IMR-90 (cell line): ENCODE measurements at regions not wholly inside any gene's neighbourhood (a gene's known extent, or its start where the extent isn't known, plus 50 kb on each side); places are given as distances from the start of the nearest gene placed in this dataset.
"Not testable (repeated sequence)": the region's sequence is repeated elsewhere in the genome, so short reads cannot be mapped to it uniquely, and the experiment has no call there.

Source experiments
- BHLHE40 ChIP-seq: fragments of 150-350 bp; IDR thresholded peaks from 2 replicates; pipeline ENCODE4 v1.6.1; 2016; ENCODE audit warnings: mild to moderate bottlenecking, low read depth, low read length
- CEBPB ChIP-seq: IDR thresholded peaks from 2 replicates; pipeline ENCODE4 v1.6.1; 2012; ENCODE audit warnings: low read depth, low read length, improper control_type of control experiment
- CHD1 ChIP-seq: IDR thresholded peaks from 2 replicates; pipeline ENCODE4 v1.6.1; 2012; ENCODE audit warnings: low read depth, low read length, improper control_type of control experiment
- MAFK ChIP-seq: IDR thresholded peaks from 2 replicates; pipeline ENCODE4 v1.6.1; 2012; ENCODE audit warnings: low read depth, low read length, improper control_type of control experiment
- MAZ ChIP-seq: IDR thresholded peaks from 2 replicates; pipeline ENCODE4 v1.6.1; 2012; ENCODE audit warnings: low read depth, mild to moderate bottlenecking, low read length, improper control_type of control experiment, moderate library complexity, borderline replicate concordance
- POLR2A ChIP-seq: IDR thresholded peaks from 2 replicates; pipeline ENCODE4 v1.6.1; 2012; ENCODE audit warnings: mild to moderate bottlenecking, low read depth, low read length
- RAD21 ChIP-seq: IDR thresholded peaks from 2 replicates; pipeline ENCODE4 v1.6.1; 2012; ENCODE audit warnings: low read length, improper control_type of control experiment
- RCOR1 ChIP-seq: IDR thresholded peaks from 2 replicates; pipeline ENCODE4 v1.6.1; 2012; ENCODE audit warnings: mild to moderate bottlenecking, low read length, improper control_type of control experiment; ENCODE audit not compliant: insufficient replicate concordance
- RFX5 ChIP-seq: IDR thresholded peaks from 2 replicates; pipeline ENCODE4 v1.8.0; 2012; ENCODE audit warnings: low read depth, mild to moderate bottlenecking, low read length, moderate library complexity
- SMC3 ChIP-seq: fragments of 150-350 bp; IDR thresholded peaks from 2 replicates; pipeline ENCODE4 v1.6.1; 2016; ENCODE audit warnings: low read depth, mild to moderate bottlenecking, antibody characterized with exemption, low read length, moderate library complexity
- TF ChIP-seq, protein P1 (sequence below): conservative IDR thresholded peaks from 2 replicates; pipeline ENCODE4 v1.5.1; 2012; ENCODE audit warnings: mild to moderate bottlenecking, low read depth, low read length, improper control_type of control experiment
- TF ChIP-seq, protein P2 (sequence below): fragments of 150-350 bp; IDR thresholded peaks from 2 replicates; pipeline ENCODE4 v1.6.1; 2016; ENCODE audit warnings: low read depth, mild to moderate bottlenecking, low read length, moderate library complexity, borderline replicate concordance
- TF ChIP-seq, protein P3 (sequence below): fragments of 150-350 bp; IDR thresholded peaks from 2 replicates; pipeline ENCODE4 v1.6.1; 2017; ENCODE audit warnings: mild to moderate bottlenecking, antibody characterized with exemption, low read length, low read depth

DNA sequence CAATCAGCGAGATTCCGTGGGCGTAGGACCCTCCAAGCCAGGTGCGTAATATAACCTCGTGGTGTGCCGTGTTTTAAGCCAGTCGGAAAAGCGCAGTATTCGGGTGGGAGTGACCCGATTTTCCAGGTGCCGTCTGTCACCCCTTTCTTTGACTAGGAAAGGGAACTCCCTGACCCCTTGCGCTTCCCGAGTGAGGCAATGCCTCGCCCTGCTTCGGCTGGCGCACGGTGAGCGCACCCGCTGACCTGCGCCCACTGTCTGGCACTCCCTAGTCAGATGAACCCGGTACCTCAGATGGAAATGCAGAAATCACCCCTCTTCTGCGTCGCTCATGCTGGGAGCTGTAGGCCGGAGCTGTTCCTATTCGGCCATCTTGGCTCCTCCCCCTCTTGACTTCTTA is 352.6 kb upstream of the GHITM start:
- TF ChIP-seq, protein P1, sequence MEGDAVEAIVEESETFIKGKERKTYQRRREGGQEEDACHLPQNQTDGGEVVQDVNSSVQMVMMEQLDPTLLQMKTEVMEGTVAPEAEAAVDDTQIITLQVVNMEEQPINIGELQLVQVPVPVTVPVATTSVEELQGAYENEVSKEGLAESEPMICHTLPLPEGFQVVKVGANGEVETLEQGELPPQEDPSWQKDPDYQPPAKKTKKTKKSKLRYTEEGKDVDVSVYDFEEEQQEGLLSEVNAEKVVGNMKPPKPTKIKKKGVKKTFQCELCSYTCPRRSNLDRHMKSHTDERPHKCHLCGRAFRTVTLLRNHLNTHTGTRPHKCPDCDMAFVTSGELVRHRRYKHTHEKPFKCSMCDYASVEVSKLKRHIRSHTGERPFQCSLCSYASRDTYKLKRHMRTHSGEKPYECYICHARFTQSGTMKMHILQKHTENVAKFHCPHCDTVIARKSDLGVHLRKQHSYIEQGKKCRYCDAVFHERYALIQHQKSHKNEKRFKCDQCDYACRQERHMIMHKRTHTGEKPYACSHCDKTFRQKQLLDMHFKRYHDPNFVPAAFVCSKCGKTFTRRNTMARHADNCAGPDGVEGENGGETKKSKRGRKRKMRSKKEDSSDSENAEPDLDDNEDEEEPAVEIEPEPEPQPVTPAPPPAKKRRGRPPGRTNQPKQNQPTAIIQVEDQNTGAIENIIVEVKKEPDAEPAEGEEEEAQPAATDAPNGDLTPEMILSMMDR = not testable (repeated sequence)
- TF ChIP-seq POLR2A, CEBPB, RCOR1, CHD1, SMC3, MAFK, RAD21, BHLHE40, RFX5, MAZ: not testable (repeated sequence)
- TF ChIP-seq, protein P2, sequence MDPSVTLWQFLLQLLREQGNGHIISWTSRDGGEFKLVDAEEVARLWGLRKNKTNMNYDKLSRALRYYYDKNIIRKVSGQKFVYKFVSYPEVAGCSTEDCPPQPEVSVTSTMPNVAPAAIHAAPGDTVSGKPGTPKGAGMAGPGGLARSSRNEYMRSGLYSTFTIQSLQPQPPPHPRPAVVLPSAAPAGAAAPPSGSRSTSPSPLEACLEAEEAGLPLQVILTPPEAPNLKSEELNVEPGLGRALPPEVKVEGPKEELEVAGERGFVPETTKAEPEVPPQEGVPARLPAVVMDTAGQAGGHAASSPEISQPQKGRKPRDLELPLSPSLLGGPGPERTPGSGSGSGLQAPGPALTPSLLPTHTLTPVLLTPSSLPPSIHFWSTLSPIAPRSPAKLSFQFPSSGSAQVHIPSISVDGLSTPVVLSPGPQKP = not testable (repeated sequence)
- TF ChIP-seq, protein P3, sequence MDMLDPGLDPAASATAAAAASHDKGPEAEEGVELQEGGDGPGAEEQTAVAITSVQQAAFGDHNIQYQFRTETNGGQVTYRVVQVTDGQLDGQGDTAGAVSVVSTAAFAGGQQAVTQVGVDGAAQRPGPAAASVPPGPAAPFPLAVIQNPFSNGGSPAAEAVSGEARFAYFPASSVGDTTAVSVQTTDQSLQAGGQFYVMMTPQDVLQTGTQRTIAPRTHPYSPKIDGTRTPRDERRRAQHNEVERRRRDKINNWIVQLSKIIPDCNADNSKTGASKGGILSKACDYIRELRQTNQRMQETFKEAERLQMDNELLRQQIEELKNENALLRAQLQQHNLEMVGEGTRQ = not testable (repeated sequence)
